ENCODE measurements at regions not wholly inside any gene's neighbourhood (a gene's known extent, or its start where the extent isn't known, plus 50 kb on each side); places are given as distances from the start of the nearest gene placed in this dataset.

DNA sequence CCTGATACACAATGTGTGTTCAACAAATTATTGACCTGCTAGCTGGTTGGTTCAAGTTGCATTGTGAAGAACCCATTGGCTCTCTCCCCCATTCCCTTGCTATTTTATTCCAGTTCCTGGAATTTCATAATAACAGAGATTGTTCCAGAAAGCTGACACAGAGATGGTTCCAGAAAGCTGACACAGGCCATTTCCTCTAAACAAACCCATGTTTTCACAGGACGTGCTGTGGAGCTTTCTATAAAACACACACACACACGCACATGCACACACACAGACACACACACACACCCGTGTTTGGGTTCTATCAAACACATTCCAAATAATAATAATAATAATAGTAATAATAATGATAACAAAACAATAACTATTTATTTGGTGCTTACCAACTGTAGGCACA is 259.1 kb downstream of the CLIC5 start:
- no peak for ATAC-seq
- no peak for TF ChIP-seq ZNF70 (CRISPR knock-in tag; IDR thresholded peaks at IDR 0.05)
- no peak for TF ChIP-seq TCF4 (CRISPR knock-in tag; IDR thresholded peaks at IDR 0.05; ENCODE audit: borderline replicate concordance)
- no peak for TF ChIP-seq ZNF8 (CRISPR knock-in tag; IDR thresholded peaks at IDR 0.05)
- no peak for TF ChIP-seq PATZ1 (CRISPR knock-in tag; IDR thresholded peaks at IDR 0.05; ENCODE audit: borderline replicate concordance)
- no peak for TF ChIP-seq OSR1 (CRISPR knock-in tag; IDR thresholded peaks at IDR 0.05)
- no peak for TF ChIP-seq CSRNP3 (CRISPR knock-in tag; IDR thresholded peaks at IDR 0.05)
- no peak for TF ChIP-seq ESRRG (CRISPR knock-in tag; IDR thresholded peaks at IDR 0.05)
- no peak for TF ChIP-seq GLIS3 (CRISPR knock-in tag; IDR thresholded peaks at IDR 0.05)
- no peak for TF ChIP-seq BACH2 (CRISPR knock-in tag; IDR thresholded peaks at IDR 0.05; ENCODE audit: borderline replicate concordance)
- TF ChIP-seq ZNF565 (CRISPR knock-in tag; conservative IDR thresholded peaks at IDR 0.05; ENCODE audit: low read depth): no peak

- no peak; the same call in 2 of the 3 replicates for ATAC-seq
- TF ChIP-seq GLIS3 (CRISPR knock-in tag; IDR thresholded peaks at IDR 0.05) (no peak), SNAI2 (CRISPR knock-in tag; IDR thresholded peaks at IDR 0.05) (no peak), BACH2 (CRISPR knock-in tag; IDR thresholded peaks at IDR 0.05; ENCODE audit: borderline replicate concordance) (no peak), ESRRG (CRISPR knock-in tag; IDR thresholded peaks at IDR 0.05) (no peak), ZNF565 (CRISPR knock-in tag; conservative IDR thresholded peaks at IDR 0.05; ENCODE audit: low read depth) (no peak), PPARA (CRISPR knock-in tag; IDR thresholded peaks at IDR 0.05; ENCODE audit: borderline replicate concordance) (no peak), TOX (CRISPR knock-in tag; IDR thresholded peaks at IDR 0.05; ENCODE audit: borderline replicate concordance) (no peak), PATZ1 (CRISPR knock-in tag; IDR thresholded peaks at IDR 0.05; ENCODE audit: borderline replicate concordance) (no peak), CSDC2 (CRISPR knock-in tag; IDR thresholded peaks at IDR 0.05) (no peak), OSR1 (CRISPR knock-in tag; IDR thresholded peaks at IDR 0.05) (no peak), CREB5 (CRISPR knock-in tag; IDR thresholded peaks at IDR 0.05; ENCODE audit: low read depth) (no peak), TCF4 (CRISPR knock-in tag; IDR thresholded peaks at IDR 0.05; ENCODE audit: borderline replicate concordance) (no peak), RARB (CRISPR knock-in tag; IDR thresholded peaks at IDR 0.05) (no peak), ARNTL (CRISPR knock-in tag; IDR thresholded peaks at IDR 0.05; ENCODE audit: borderline replicate concordance, low read depth) (no peak), ZFP30 (CRISPR knock-in tag; IDR thresholded peaks at IDR 0.05) (no peak), CSRNP3 (CRISPR knock-in tag; IDR thresholded peaks at IDR 0.05) (no peak), ZNF8 (CRISPR knock-in tag; IDR thresholded peaks at IDR 0.05) (no peak), ZFP3 (CRISPR knock-in tag; IDR thresholded peaks at IDR 0.05) (no peak)
- TF ChIP-seq, protein P1, sequence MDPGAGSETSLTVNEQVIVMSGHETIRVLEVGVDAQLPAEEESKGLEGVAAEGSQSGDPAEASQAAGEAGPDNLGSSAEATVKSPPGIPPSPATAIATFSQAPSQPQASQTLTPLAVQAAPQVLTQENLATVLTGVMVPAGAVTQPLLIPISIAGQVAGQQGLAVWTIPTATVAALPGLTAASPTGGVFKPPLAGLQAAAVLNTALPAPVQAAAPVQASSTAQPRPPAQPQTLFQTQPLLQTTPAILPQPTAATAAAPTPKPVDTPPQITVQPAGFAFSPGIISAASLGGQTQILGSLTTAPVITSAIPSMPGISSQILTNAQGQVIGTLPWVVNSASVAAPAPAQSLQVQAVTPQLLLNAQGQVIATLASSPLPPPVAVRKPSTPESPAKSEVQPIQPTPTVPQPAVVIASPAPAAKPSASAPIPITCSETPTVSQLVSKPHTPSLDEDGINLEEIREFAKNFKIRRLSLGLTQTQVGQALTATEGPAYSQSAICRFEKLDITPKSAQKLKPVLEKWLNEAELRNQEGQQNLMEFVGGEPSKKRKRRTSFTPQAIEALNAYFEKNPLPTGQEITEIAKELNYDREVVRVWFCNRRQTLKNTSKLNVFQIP (CRISPR knock-in tag; IDR thresholded peaks at IDR 0.05; ENCODE audit: borderline replicate concordance, low read depth): no peak
Observed at GRCh38 chr6:45754432-45754831, 261.2 kb downstream of the CLIC5 start.

GRCh38 chr6:45746046-45746445 is 269.6 kb downstream of the CLIC5 start:
- peak; percentile 60; the same call in 2 of the 3 replicates for ATAC-seq
- no peak for TF ChIP-seq SNAI2 (CRISPR knock-in tag; IDR thresholded peaks at IDR 0.05)
- no peak for TF ChIP-seq CSDC2 (CRISPR knock-in tag; IDR thresholded peaks at IDR 0.05)
- no peak for TF ChIP-seq ZNF70 (CRISPR knock-in tag; IDR thresholded peaks at IDR 0.05)
- no peak for TF ChIP-seq ESRRG (CRISPR knock-in tag; IDR thresholded peaks at IDR 0.05)
- no peak for TF ChIP-seq ARNTL (CRISPR knock-in tag; IDR thresholded peaks at IDR 0.05; ENCODE audit: borderline replicate concordance, low read depth)
- TF ChIP-seq ZFP3 (CRISPR knock-in tag; IDR thresholded peaks at IDR 0.05): no peak
- TF ChIP-seq GLIS3 (CRISPR knock-in tag; IDR thresholded peaks at IDR 0.05): no peak
- no peak for TF ChIP-seq CSRNP3 (CRISPR knock-in tag; IDR thresholded peaks at IDR 0.05)
- TF ChIP-seq PATZ1 (CRISPR knock-in tag; IDR thresholded peaks at IDR 0.05; ENCODE audit: borderline replicate concordance): no peak

Measured in SK-N-SH treated with all-trans-retinoic acid at 6 μM for 48 hours (cell line).